K562 (cell line): ENCODE measurements at regions not wholly inside any gene's neighbourhood (a gene's known extent, or its start where the extent isn't known, plus 50 kb on each side); places are given as distances from the start of the nearest gene placed in this dataset.

Experiments used
- ARID1B ChIP-seq: fragments of 450-650 bp; IDR thresholded peaks from 2 replicates; pipeline ENCODE4 v1.6.1; 2016; ENCODE audit warnings: antibody characterized with exemption, mild to moderate bottlenecking, inconsistent platforms
- CCAR2 ChIP-seq: fragments of 200-400 bp; formaldehyde crosslinking; IDR thresholded peaks from 2 replicates; pipeline ENCODE4 v1.6.1; 2017; ENCODE audit warnings: mild to moderate bottlenecking, low read depth, low read length
- CHD1 ChIP-seq: fragments of 200-600 bp; sonication (generic); IDR thresholded peaks from one replicate; pipeline ENCODE4 v1.6.1; 2012; ENCODE audit warnings: mild to moderate bottlenecking, moderate library complexity, low read length, inconsistent platforms
- DIDO1 ChIP-seq: fragments of 450-650 bp; IDR thresholded peaks from 2 replicates; pipeline ENCODE4 v1.6.1; 2016; ENCODE audit warnings: low read depth, missing biosample characterization, missing genetic modification characterization
- FOXA1 ChIP-seq: fragments of 450-650 bp; IDR thresholded peaks from 2 replicates; pipeline ENCODE4 v1.6.1; 2016; ENCODE audit warnings: mild to moderate bottlenecking, borderline replicate concordance
- HDAC3 ChIP-seq: fragments of 450-650 bp; IDR thresholded peaks from 2 replicates; pipeline ENCODE4 v1.6.1; 2018; ENCODE audit warnings: borderline replicate concordance, mild to moderate bottlenecking, moderate library complexity; ENCODE audit not compliant: partially characterized antibody
- HOMEZ ChIP-seq: fragments of 250-450 bp; sonication (Bioruptor Pico); IDR thresholded peaks from 2 replicates; pipeline ENCODE4 v1.4.0; 2020; ENCODE audit warnings: mild to moderate bottlenecking, moderate library complexity
- KDM1A ChIP-seq, 2 experiments: fragments of 450-650 bp; IDR thresholded peaks; 2 replicates each; pipeline ENCODE4 v1.6.1; 2016; ENCODE audit warnings: mild to moderate bottlenecking in 2 of 2
- KDM4B ChIP-seq, 2 experiments: fragments of 450-650 bp in 1 of 2; sonication (generic) in 1 of 2; IDR thresholded peaks; 2 replicates each; pipeline ENCODE4 v1.6.1; 2016 to 2017; ENCODE audit warnings: borderline replicate concordance in 2 of 2, antibody characterized with exemption in 1 of 2, low read depth in 1 of 2, mild to moderate bottlenecking in 1 of 2
- MAZ ChIP-seq, 2 experiments: fragments of 450-650 bp in 1 of 2; sonication (generic) in 1 of 2; formaldehyde crosslinking; IDR thresholded peaks in 1 of 2; conservative IDR thresholded peaks in 1 of 2; 2 replicates each; pipeline versions ENCODE4 v1.4.0 to v1.5.0; 2020; ENCODE audit warnings: mild to moderate bottlenecking in 1 of 2, missing genetic modification reagents in 1 of 2
- MLLT1 ChIP-seq, 2 experiments: fragments of 450-650 bp; IDR thresholded peaks; 2 replicates each; pipeline ENCODE4 v1.6.1; 2016
- MLX ChIP-seq, 2 experiments: fragments of 450-650 bp in 1 of 2; sonication (generic) in 1 of 2; formaldehyde crosslinking; conservative IDR thresholded peaks; 2 replicates each; pipeline versions ENCODE4 v1.4.0 to v1.8.1; 2020 to 2022; ENCODE audit warnings: mild to moderate bottlenecking in 1 of 2, missing genetic modification reagents in 1 of 2
- MYC ChIP-seq, 2 experiments: fragments of 250-450 bp in 1 of 2; sonication (Bioruptor Pico) in 1 of 2; IDR thresholded peaks; 2 replicates each; pipeline versions ENCODE4 v1.5.1 to v1.6.1; 2012 to 2021; ENCODE audit warnings: low read depth in 2 of 2, borderline replicate concordance in 1 of 2, improper control_type of control experiment in 1 of 2, low read length in 1 of 2, mild to moderate bottlenecking in 1 of 2, moderate library complexity in 1 of 2
- NCOA4 ChIP-seq: fragments of 450-650 bp; IDR thresholded peaks from 2 replicates; pipeline ENCODE4 v1.6.1; 2018; ENCODE audit warnings: mild to moderate bottlenecking; ENCODE audit not compliant: partially characterized antibody
- NONO ChIP-seq, 2 experiments: fragments of 200-400 bp in 1 of 2; fragments of 450-650 bp in 1 of 2; formaldehyde crosslinking in 1 of 2; IDR thresholded peaks; 2 replicates each; pipeline ENCODE4 v1.6.1; 2017; ENCODE audit warnings: low read depth in 2 of 2, mild to moderate bottlenecking in 2 of 2, moderate library complexity in 2 of 2, low read length in 1 of 2
- POLR2A ChIP-seq: fragments of 450-650 bp; conservative IDR thresholded peaks from 2 replicates; pipeline ENCODE4 v1.6.1; 2016
- POLR3A ChIP-seq: IDR thresholded peaks from 2 replicates; pipeline ENCODE4 v1.6.1; 2011; ENCODE audit warnings: borderline replicate concordance, mild to moderate bottlenecking, moderate library complexity; ENCODE audit not compliant: insufficient read length, insufficient read depth; ENCODE audit errors: extremely low read depth
- RBM15 ChIP-seq: fragments of 200-400 bp; formaldehyde crosslinking; IDR thresholded peaks from 2 replicates; pipeline ENCODE4 v1.6.1; 2018; ENCODE audit warnings: mild to moderate bottlenecking, low read length, moderate library complexity; ENCODE audit not compliant: insufficient read depth
- SMARCC2 ChIP-seq: fragments of 450-650 bp; IDR thresholded peaks from 2 replicates; pipeline ENCODE4 v1.6.1; 2017; ENCODE audit warnings: antibody characterized with exemption, moderate library complexity, mild to moderate bottlenecking, low read depth
- TGIF2 ChIP-seq: sonication (generic); formaldehyde crosslinking; IDR thresholded peaks from 2 replicates; pipeline ENCODE4 v1.8.1; 2022; ENCODE audit warnings: mild to moderate bottlenecking, missing genetic modification reagents, moderate library complexity
- ZNF143 ChIP-seq: sonication (generic); formaldehyde crosslinking; IDR thresholded peaks from 2 replicates; pipeline ENCODE4 v1.9.0; 2022; ENCODE audit warnings: mild to moderate bottlenecking, missing genetic modification reagents
- ZNF165 ChIP-seq: fragments of 250-450 bp; sonication (Bioruptor Pico); IDR thresholded peaks from 2 replicates; pipeline ENCODE4 v1.4.0; 2020; ENCODE audit warnings: borderline replicate concordance
- ZNF740 ChIP-seq, 3 experiments: fragments of 200-800 bp in 1 of 3; sonication (Bioruptor generic) in 1 of 3; sonication (generic) in 1 of 3; formaldehyde crosslinking in 1 of 3; IDR thresholded peaks; 2 replicates each; pipeline versions ENCODE4 v1.6.1 to v1.8.0; 2016 to 2022; ENCODE audit warnings: mild to moderate bottlenecking in 2 of 3, missing compliant biosample characterization in 2 of 3, missing genetic modification characterization in 2 of 3, missing genetic modification reagents in 1 of 3

GRCh38 chr3:72270072-72270681 is 485.2 kb upstream of the PROK2 start (continued):
- no peak for TF ChIP-seq TGIF2
- TF ChIP-seq FOXA1 = no peak
- no peak for TF ChIP-seq POLR2A
- peak; percentile 76 for TF ChIP-seq ARID1B
- no peak for TF ChIP-seq POLR3A
- no peak for TF ChIP-seq NONO (IDR thresholded peaks at IDR 0.05; ENCODE audit: low read depth in 2 of 2, low read length in 1 of 2)
- TF ChIP-seq NCOA4 = no peak
- no peak for TF ChIP-seq RBM15
- TF ChIP-seq MAZ (CRISPR knock-in tag; conservative IDR thresholded peaks at IDR 0.05 in 1 of 2, IDR thresholded peaks at IDR 0.05 in 1 of 2) = peak; percentile 16 to 33; a peak in 1 of 4 replicates
- TF ChIP-seq KDM1A (IDR thresholded peaks at IDR 0.05) = peak; percentile 64 to 73
- TF ChIP-seq MLX (CRISPR knock-in tag; conservative IDR thresholded peaks at IDR 0.05) = no peak
- no peak for TF ChIP-seq HOMEZ (CRISPR knock-in tag)
- TF ChIP-seq MYC (IDR thresholded peaks at IDR 0.05; ENCODE audit: low read depth, low read length) = peak; percentile 57; the same call in 1 of the 2 replicates
- no peak for TF ChIP-seq MYC (CRISPR knock-in tag; IDR thresholded peaks at IDR 0.05; ENCODE audit: borderline replicate concordance, low read depth)
- no peak for TF ChIP-seq DIDO1
- TF ChIP-seq MLLT1 (IDR thresholded peaks at IDR 0.05) = no peak
- TF ChIP-seq CHD1 = no peak
- TF ChIP-seq ZNF143 (CRISPR knock-in tag) = no peak
- no peak for TF ChIP-seq ZNF165
- no peak for TF ChIP-seq CCAR2
- TF ChIP-seq ZNF740 (CRISPR knock-in tag; IDR thresholded peaks at IDR 0.05) = no peak
- no peak for TF ChIP-seq ZNF740 (tag; IDR thresholded peaks at IDR 0.05)
- no peak for TF ChIP-seq KDM4B (IDR thresholded peaks at IDR 0.05; ENCODE audit: borderline replicate concordance in 2 of 2, low read depth in 1 of 2)
- peak; percentile 53 for TF ChIP-seq HDAC3
- TF ChIP-seq SMARCC2 = 0 out of 2 replicates have a peak, but pooled peaks have one; percentile 37
